ENCODE measurements at regions not wholly inside any gene's neighbourhood (a gene's known extent, or its start where the extent isn't known, plus 50 kb on each side); places are given as distances from the start of the nearest gene placed in this dataset.

DNA sequence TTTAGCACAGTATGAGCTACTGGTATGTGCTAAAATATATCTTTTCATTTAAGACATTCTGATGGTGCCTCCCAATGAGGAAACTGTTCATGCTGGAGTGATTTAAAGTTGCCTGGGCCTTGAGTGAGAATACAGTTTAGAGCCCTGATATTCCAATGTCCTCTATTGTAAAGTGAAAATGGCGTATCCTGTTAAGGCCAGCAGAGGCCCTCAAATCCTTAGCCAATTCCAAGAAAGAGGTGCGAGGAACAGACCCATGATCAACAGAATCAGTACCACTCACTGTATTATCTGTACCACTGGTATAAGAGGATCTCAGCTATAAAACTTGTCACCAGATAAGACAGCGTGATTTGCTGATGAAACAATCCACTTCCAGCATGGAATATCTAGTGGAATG lies 273.1 kb upstream of the SLITRK5 start:
- ATAC-seq (no peak), DNase-seq (ENCODE audit: low read depth, low spot score) (no peak)
- POLR2A ChIA-PET, result no interaction called here
- H3K4me3 ChIP-seq (ENCODE audit: low read depth in 2 of 2, low read length in 2 of 2), result no peak overlapping the region
- H3K27me3 ChIP-seq (ENCODE audit: control insufficient read depth, insufficient read depth, low read length), result no peaks in the 10 kb centered on the region
- CTCF ChIA-PET, result no interaction called here
- in situ Hi-C loops (cut with HindIII; ENCODE audit: low pct_unique_long_range_greater_than_20kb, low sequenced_read_pairs) (no loop called here), intact Hi-C loops (cut with micrococcal nuclease; ENCODE audit: unreplicated experiment) (no loop called here)
- no peak for TF ChIP-seq SIN3A (IDR thresholded peaks at IDR 0.05; ENCODE audit: borderline replicate concordance, insufficient read depth, low read depth, low read length)
- no peak for TF ChIP-seq POLR2AphosphoS5 (IDR thresholded peaks at IDR 0.05; ENCODE audit: low read depth, low read length)
- TF ChIP-seq, protein P1, sequence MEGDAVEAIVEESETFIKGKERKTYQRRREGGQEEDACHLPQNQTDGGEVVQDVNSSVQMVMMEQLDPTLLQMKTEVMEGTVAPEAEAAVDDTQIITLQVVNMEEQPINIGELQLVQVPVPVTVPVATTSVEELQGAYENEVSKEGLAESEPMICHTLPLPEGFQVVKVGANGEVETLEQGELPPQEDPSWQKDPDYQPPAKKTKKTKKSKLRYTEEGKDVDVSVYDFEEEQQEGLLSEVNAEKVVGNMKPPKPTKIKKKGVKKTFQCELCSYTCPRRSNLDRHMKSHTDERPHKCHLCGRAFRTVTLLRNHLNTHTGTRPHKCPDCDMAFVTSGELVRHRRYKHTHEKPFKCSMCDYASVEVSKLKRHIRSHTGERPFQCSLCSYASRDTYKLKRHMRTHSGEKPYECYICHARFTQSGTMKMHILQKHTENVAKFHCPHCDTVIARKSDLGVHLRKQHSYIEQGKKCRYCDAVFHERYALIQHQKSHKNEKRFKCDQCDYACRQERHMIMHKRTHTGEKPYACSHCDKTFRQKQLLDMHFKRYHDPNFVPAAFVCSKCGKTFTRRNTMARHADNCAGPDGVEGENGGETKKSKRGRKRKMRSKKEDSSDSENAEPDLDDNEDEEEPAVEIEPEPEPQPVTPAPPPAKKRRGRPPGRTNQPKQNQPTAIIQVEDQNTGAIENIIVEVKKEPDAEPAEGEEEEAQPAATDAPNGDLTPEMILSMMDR (IDR thresholded peaks at IDR 0.05), result peak; percentile 6; the same call in 1 of the 2 replicates
- H3K9me3 ChIP-seq (ENCODE audit: control insufficient read depth, insufficient read depth, low read depth, low read length), result no peaks in the 10 kb centered on the region
- no peaks in the 10 kb centered on the region for H3K4me1 ChIP-seq (ENCODE audit: control insufficient read depth, insufficient read depth, low read length)
- no peaks in the 10 kb centered on the region for H3K36me3 ChIP-seq (ENCODE audit: control insufficient read depth, insufficient read depth, low read length)
- no peak overlapping the region for H3K27ac ChIP-seq (ENCODE audit: low read length)
- no TSS peak for BruUV-seq (replicated peaks)

DNA sequence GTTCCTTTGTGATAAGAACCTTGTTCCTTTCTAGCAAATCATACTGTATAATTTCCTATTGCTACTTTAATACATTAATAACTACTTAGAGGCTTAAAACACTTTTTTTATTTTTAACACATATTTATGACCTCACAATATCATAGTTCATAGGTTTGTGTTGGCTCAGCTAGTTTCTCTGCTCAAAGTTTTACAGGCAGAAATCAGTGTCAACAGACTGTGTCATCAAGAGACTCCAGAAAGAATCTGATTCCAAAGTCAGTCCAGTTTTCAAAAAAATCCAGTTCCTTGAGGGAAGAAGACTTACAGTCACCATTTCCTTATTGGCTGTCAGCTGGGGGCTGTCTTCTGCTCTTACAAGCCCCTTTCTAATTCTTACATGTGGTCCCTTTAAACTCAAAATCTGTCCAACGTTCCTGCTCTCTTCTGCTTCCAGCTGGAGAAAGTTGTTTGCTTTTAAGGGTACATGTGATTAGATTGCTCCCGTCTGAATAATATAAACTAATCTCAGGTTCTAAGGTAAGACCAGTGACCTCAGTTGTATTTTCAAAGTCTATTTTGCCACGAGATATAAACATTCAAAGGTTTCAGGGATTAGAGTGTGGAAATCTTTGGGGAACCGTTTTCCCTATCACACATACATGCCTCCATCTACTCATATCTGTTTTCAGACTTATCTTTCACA lies 267.3 kb upstream of the SLITRK5 start:
- no TSS peak for BruUV-seq (replicated peaks)
- ATAC-seq (no peak), DNase-seq (ENCODE audit: low read depth, low spot score) (no peak)
- intact Hi-C loops (cut with micrococcal nuclease; ENCODE audit: unreplicated experiment), result no loop called here
- POLR2A ChIA-PET, result no interaction called here
- TF ChIP-seq TCF7L2 (IDR thresholded peaks at IDR 0.05; ENCODE audit: low read depth, low read length) (no peak), POLR2AphosphoS5 (IDR thresholded peaks at IDR 0.05; ENCODE audit: low read depth, low read length) (no peak), SIN3A (IDR thresholded peaks at IDR 0.05; ENCODE audit: borderline replicate concordance, insufficient read depth, low read depth, low read length) (no peak)
- TF ChIP-seq, protein P1 (IDR thresholded peaks at IDR 0.05), result no peak
- TF ChIP-seq, protein P2, sequence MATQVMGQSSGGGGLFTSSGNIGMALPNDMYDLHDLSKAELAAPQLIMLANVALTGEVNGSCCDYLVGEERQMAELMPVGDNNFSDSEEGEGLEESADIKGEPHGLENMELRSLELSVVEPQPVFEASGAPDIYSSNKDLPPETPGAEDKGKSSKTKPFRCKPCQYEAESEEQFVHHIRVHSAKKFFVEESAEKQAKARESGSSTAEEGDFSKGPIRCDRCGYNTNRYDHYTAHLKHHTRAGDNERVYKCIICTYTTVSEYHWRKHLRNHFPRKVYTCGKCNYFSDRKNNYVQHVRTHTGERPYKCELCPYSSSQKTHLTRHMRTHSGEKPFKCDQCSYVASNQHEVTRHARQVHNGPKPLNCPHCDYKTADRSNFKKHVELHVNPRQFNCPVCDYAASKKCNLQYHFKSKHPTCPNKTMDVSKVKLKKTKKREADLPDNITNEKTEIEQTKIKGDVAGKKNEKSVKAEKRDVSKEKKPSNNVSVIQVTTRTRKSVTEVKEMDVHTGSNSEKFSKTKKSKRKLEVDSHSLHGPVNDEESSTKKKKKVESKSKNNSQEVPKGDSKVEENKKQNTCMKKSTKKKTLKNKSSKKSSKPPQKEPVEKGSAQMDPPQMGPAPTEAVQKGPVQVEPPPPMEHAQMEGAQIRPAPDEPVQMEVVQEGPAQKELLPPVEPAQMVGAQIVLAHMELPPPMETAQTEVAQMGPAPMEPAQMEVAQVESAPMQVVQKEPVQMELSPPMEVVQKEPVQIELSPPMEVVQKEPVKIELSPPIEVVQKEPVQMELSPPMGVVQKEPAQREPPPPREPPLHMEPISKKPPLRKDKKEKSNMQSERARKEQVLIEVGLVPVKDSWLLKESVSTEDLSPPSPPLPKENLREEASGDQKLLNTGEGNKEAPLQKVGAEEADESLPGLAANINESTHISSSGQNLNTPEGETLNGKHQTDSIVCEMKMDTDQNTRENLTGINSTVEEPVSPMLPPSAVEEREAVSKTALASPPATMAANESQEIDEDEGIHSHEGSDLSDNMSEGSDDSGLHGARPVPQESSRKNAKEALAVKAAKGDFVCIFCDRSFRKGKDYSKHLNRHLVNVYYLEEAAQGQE (IDR thresholded peaks at IDR 0.05; ENCODE audit: insufficient read depth in 1 of 2, low read depth in 2 of 2, low read length in 1 of 2), result no peak
- no peaks in the 10 kb centered on the region for H3K27me3 ChIP-seq (ENCODE audit: control insufficient read depth, insufficient read depth, low read length)
- no peak overlapping the region for H3K27ac ChIP-seq (ENCODE audit: low read length)
- H3K4me3 ChIP-seq (ENCODE audit: low read depth in 2 of 2, low read length in 2 of 2), result no peak overlapping the region
- in situ Hi-C loops (cut with HindIII; ENCODE audit: low pct_unique_long_range_greater_than_20kb, low sequenced_read_pairs), result no loop called here
- no peaks in the 10 kb centered on the region for H3K4me1 ChIP-seq (ENCODE audit: control insufficient read depth, insufficient read depth, low read length)
- H3K9me3 ChIP-seq (ENCODE audit: control insufficient read depth, insufficient read depth, low read depth, low read length), result no peaks in the 10 kb centered on the region
- CTCF ChIA-PET, result no interaction called here
- no peaks in the 10 kb centered on the region for H3K36me3 ChIP-seq (ENCODE audit: control insufficient read depth, insufficient read depth, low read length)
